NCI-H510A treated with DMSO at 0.1 percent for 48 hours (cell line): ENCODE measurements at regions not wholly inside any gene's neighbourhood (a gene's known extent, or its start where the extent isn't known, plus 50 kb on each side); places are given as distances from the start of the nearest gene placed in this dataset.
"Not testable (repeated sequence)": the region's sequence is repeated elsewhere in the genome, so short reads cannot be mapped to it uniquely, and the experiment has no call there.

ENCODE experiments used
- DNase-seq: peaks from one replicate; lab custom pipeline; 2025; lab: John Stamatoyannopoulos, UW

- DNase-seq, result no peak
Measured at GRCh38 chr5:110872200-110872599, 133.4 kb downstream of the SLC25A46 start.

GRCh38 chr5:110872963-110873362, 134.2 kb downstream of the SLC25A46 start:
- no peak for DNase-seq

DNA sequence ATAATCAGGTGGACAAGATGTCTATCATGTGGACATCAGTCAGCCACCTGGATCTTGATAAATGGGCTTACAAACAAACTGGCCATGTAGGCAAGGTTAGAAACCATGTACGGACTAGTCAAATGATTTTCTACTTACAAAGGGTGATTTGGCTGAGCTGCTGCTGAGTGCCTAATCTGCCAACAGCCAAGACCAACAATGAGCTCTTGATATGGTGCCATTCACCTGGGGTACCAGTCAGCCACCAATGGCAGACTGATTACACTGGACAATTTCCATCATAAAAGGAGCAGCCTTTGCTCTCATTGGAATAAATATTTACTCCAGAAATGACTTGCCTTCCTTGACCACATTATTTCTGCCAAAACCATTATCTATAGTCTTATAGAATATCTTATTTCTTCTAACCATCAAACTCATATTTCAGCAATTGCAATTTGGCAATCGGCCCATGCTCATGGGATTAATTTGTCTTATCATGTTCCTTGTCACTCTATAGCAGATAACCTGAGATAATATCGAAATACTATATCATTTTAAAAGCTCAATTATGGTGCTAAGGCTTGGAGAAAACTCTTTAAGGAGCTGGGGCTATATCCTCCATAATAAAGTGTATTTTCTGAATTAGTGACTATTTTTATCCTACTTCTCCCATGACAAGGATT, 135.1 kb downstream of the SLC25A46 start:
- DNase-seq, result no peak

DNA sequence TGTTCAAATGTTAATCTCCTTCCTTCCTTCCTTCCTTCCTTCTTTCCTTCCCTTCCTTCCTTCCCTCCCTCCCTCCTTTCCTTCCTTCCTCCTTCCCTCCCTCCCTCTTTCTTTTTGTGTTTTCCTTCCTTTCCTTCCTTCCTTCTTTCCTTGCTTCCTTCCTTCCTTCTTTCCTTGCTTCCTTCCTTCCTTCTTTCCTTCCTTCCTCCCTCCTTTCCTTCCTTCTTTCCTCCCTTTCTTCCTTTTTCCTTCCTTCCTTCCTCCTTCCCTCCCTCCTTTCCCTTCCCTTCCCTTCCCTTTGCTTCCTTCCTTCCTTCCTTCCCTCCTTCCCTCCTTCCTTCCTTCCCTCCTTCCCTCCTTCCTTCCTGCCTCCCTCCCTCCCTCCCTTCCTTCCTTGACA, 136.3 kb downstream of the SLC25A46 start:
- not testable (repeated sequence) for DNase-seq

DNA sequence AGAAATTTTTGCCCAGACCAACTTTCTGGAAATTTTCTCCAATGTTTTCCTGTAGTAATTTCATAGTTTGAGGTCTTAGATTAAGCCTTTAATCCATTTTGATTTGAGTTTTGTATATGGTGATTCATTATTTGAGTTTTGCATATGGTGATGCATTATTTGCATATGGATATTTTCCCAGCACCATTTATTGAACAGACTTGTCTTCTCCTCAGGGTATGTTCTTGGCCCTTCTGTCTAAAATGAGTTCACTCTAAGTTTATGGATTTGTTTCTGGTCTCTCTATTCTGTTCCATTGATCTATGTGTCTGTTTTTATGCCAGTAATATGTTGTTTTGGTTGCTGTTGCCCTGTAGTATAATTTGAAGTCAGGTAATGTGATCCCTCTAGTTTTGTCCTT, 139.3 kb downstream of the SLC25A46 start:
- no peak for DNase-seq

GRCh38 chr5:110879675-110880074, 140.9 kb downstream of the SLC25A46 start:
- DNase-seq, result no peak

DNA sequence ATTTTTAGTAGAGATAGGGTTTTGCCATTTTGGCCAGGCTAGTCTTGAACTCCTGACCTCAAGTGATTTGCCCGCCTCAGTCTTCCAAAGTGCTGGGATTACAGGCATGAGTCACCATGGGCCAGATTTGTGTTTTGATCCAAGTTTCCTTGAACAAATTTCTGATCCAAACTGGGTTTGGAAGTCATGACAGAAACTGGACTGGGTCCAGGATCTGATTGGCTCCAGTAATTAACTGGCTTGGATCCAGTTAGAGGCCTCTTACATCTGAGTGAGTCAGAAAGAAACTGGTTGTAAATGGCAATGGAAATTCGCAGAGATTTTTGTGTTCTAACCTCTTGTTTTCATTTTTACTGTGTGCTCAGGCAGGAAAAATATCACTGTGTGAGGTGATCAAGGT, 141.6 kb downstream of the SLC25A46 start:
- DNase-seq, result no peak

- no peak for DNase-seq
Measured at GRCh38 chr5:110884005-110884404, 145.2 kb downstream of the SLC25A46 start.

GRCh38 chr5:110887170-110887569, 148.4 kb downstream of the SLC25A46 start:
- not testable (repeated sequence) for DNase-seq

GRCh38 chr5:110893854-110894483, 155.2 kb downstream of the SLC25A46 start:
- not testable (repeated sequence) for DNase-seq

GRCh38 chr5:110894805-110895204, 156.0 kb downstream of the SLC25A46 start:
- no peak for DNase-seq

GRCh38 chr5:110896901-110897300, 158.1 kb downstream of the SLC25A46 start:
- no peak for DNase-seq

- DNase-seq, result no peak
Measured at GRCh38 chr5:110899566-110900412, 161.0 kb downstream of the SLC25A46 start.

GRCh38 chr5:110900829-110901228, 162.0 kb downstream of the SLC25A46 start:
- no peak for DNase-seq

DNA sequence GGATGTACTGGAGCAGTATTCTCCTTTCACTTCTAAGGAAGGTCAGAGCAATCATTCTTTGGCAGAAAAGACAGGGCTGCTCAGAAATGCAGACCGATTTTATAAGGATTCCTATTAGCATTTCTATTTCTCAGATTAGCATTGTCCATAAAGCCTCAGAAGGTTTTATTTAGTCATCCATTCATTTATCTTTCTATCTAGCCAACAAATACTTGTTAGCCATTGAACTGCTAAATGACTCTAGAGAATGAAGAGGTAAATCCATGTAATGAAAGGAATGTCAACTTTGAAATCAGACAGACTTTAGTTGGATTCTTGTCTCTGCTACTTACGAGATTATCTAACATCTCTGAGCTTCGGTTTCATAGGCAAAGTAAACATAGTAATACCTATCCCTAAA, 165.2 kb downstream of the SLC25A46 start:
- DNase-seq, result no peak

DNA sequence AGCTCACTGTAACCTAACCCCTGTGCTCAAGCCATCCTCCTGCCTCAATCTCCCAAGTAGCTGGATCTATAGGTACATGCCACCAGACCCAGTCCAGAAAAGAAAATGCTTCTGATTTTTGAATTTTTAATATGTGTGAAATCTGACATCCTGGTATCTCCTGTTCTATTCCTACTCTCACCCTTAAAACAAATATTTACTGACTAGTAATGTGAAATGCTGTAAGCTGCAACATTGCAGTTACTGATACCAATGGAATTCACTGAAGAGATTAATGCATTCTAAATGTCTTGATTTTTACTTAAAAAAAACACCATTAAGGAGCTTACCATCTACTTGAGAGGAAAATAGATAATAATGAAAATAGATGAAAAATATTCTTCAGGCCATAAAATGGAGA, 162.7 kb upstream of the TSLP start:
- DNase-seq, result no peak

DNA sequence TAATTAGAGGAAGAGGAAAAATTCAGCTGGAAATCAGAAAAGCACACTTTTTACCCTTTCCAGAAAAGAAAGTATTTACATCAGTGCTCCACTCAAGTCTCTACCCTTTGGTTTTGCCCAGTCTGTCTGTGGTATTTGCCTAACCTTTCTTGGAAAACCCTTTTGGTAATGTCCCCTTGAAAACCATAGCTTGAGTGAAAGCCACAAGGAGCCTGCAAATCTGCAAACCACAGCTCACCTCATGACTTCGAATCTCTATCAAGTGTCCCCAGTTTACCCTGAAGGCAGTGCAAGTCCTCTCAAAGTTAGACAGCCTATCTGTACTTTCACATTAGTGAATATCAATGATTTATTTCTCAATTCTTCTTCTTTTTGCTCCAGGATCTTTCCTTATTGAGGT, 162.1 kb upstream of the TSLP start:
- DNase-seq, result no peak

- DNase-seq, result no peak
Measured at GRCh38 chr5:110909950-110910349, 161.6 kb upstream of the TSLP start.

DNA sequence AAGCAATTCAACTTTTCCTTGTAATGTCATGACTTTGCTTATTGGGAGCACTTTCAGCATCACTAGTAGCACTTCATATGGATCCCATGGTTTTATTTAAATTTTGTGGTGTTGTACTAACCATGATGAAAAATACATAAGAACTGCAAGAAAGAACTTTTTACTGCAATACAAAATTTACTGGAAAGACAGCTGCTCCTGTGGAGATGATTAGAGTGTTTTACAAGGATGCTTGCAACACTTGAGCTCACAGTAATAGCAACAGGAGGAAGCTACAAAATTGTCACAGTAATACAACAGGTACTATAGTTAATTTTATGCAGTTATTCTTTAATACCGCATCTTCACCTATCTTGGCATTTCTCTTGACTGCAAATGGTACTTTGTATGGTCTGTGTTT, 158.3 kb upstream of the TSLP start:
- no peak for DNase-seq

- DNase-seq, result no peak
Measured at GRCh38 chr5:110916381-110917049, 155.0 kb upstream of the TSLP start.

DNA sequence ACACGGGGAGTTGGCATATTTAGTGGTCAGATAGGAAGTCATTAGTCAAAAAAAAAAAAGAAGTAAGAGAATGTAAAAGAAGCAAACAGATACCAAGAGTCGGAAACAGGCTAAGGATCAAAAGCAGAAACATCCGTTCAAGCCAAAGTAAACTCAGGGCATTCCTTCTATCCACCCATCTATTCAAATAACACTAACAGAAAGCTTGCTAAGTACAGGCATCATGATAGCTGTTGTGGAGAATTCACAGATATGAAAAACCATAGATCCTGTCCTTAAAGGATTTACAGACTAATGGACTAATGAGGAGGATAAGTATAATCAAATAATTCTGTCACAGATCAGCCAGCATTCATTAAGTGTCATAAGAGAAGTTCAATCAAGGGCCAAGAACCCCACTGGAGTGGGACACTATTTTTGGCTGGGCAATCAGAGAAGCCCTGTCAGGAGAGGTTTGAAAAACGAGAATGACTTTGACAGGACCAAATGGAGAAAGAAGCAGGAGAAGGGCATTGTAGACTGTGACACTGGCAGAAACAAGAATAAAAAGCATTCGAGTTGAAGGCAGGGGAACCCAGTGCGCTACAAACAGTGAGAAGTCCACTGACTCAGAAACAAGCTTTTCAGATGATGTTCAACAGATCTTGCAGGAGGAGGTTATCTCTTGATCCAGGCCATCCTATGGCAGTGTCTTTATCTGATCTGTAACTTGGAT, 154.2 kb upstream of the TSLP start:
- DNase-seq, result no peak

- DNase-seq, result no peak
Measured at GRCh38 chr5:110918683-110919082, 152.8 kb upstream of the TSLP start.
